ENCODE measurements at regions not wholly inside any gene's neighbourhood (a gene's known extent, or its start where the extent isn't known, plus 50 kb on each side); places are given as distances from the start of the nearest gene placed in this dataset.

DNA sequence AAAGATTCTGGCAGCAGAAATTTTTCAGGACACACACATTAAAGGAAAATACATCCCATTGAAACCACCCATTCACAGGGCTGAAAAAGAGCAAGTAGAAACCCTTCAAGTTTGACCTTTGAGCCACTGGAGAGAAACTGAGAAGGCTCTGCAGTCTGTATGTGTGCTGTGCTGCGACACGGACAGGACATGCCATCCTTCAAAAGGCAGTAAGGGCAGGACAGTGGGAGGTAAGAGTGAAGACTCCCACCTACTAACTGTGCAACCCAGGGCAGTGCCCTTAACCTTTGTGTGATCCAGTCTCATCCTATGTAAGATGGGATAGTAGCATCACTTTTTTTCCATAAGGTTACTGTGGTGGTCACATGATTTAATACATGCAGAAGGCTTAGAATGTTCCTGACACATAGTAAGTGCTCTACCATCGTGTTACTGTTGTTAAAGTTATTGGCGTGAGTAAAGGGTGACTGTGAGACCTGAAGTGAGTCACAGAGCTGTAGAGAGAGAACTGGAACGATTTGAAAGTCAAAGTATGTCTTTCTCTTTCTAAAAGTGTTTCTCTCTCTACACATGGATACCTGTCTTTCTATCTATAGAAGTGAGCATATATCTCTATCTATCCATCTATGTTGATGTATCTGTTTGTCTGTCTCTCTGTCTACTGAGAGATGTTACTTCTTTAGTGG lies 153.7 kb upstream of the OLIG3 start:
- Mint-ChIP-seq H3K4me1 (ENCODE audit: unreplicated experiment) (peaks cover 8% of the 10 kb centered on the region), H3K27me3 (ENCODE audit: unreplicated experiment) (peaks cover 16% of the 10 kb centered on the region), H3K9me3 (ENCODE audit: unreplicated experiment) (no peaks in the 10 kb centered on the region), H3K36me3 (ENCODE audit: unreplicated experiment) (no peaks in the 10 kb centered on the region), H3K27ac (ENCODE audit: unreplicated experiment) (no peak overlapping the region), H3K4me3 (ENCODE audit: unreplicated experiment) (no peak overlapping the region)
- TF ChIP-seq, protein P1, sequence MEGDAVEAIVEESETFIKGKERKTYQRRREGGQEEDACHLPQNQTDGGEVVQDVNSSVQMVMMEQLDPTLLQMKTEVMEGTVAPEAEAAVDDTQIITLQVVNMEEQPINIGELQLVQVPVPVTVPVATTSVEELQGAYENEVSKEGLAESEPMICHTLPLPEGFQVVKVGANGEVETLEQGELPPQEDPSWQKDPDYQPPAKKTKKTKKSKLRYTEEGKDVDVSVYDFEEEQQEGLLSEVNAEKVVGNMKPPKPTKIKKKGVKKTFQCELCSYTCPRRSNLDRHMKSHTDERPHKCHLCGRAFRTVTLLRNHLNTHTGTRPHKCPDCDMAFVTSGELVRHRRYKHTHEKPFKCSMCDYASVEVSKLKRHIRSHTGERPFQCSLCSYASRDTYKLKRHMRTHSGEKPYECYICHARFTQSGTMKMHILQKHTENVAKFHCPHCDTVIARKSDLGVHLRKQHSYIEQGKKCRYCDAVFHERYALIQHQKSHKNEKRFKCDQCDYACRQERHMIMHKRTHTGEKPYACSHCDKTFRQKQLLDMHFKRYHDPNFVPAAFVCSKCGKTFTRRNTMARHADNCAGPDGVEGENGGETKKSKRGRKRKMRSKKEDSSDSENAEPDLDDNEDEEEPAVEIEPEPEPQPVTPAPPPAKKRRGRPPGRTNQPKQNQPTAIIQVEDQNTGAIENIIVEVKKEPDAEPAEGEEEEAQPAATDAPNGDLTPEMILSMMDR (IDR thresholded peaks at IDR 0.05), result no peak
- no peak for DNase-seq (ENCODE audit: extremely low spot score, unreplicated experiment)

DNA sequence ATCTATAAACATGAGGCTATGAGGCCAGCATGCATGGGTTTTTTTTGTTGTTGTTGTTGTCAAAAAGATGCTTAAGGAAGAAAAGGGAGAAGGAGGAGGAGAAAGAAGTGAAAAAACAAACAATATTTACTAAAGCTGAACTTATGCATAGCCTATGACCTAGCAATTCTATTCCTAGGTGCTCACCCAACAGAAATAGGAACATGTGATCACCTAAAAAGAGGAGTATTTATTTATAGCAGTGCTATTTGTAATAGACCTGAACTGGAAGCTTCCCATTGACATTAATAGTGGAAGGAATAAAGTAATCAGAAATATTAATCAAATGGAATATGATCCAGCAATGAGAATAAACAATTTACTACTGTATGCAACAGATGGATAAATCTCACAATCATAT lies 156.5 kb upstream of the OLIG3 start:
- H3K27ac Mint-ChIP-seq (ENCODE audit: unreplicated experiment), result no peak overlapping the region
- no peak for DNase-seq (ENCODE audit: extremely low spot score, unreplicated experiment)
- H3K9me3 Mint-ChIP-seq (ENCODE audit: unreplicated experiment), result peaks cover 9% of the 10 kb centered on the region
- H3K27me3 Mint-ChIP-seq (ENCODE audit: unreplicated experiment), result peaks cover 6% of the 10 kb centered on the region
- peaks cover 8% of the 10 kb centered on the region for H3K4me1 Mint-ChIP-seq (ENCODE audit: unreplicated experiment)
- TF ChIP-seq, protein P1 (IDR thresholded peaks at IDR 0.05), result no peak
- H3K4me3 Mint-ChIP-seq (ENCODE audit: unreplicated experiment), result no peak overlapping the region
- peaks cover 4% of the 10 kb centered on the region for H3K36me3 Mint-ChIP-seq (ENCODE audit: unreplicated experiment)

DNA sequence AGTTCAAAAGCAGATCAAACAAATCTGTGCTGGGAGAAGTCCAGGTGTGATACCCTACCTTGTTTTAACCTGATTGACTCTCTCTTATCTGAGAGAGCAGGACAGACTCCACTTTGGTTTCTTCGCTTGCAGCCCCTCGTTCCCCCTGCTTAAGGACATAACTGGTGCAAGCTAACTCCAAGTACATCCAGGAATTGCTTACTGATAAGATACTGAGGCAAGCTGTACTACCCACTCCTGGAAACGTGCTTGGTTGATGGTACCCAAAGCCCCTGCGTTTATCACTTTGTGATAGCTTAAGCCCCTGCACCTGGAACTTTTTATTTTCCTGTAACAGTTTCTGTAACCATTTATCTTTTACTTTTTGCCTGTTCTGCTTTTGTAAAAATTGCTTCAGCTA lies 157.0 kb upstream of the OLIG3 start:
- H3K4me3 Mint-ChIP-seq (ENCODE audit: unreplicated experiment), result no peak overlapping the region
- H3K4me1 Mint-ChIP-seq (ENCODE audit: unreplicated experiment), result peaks cover 8% of the 10 kb centered on the region
- TF ChIP-seq, protein P1 (IDR thresholded peaks at IDR 0.05), result no peak
- peaks cover 9% of the 10 kb centered on the region for H3K9me3 Mint-ChIP-seq (ENCODE audit: unreplicated experiment)
- H3K27me3 Mint-ChIP-seq (ENCODE audit: unreplicated experiment), result peaks cover 6% of the 10 kb centered on the region
- DNase-seq (ENCODE audit: extremely low spot score, unreplicated experiment), result no peak
- H3K36me3 Mint-ChIP-seq (ENCODE audit: unreplicated experiment), result peaks cover 4% of the 10 kb centered on the region
- no peak overlapping the region for H3K27ac Mint-ChIP-seq (ENCODE audit: unreplicated experiment)

DNA sequence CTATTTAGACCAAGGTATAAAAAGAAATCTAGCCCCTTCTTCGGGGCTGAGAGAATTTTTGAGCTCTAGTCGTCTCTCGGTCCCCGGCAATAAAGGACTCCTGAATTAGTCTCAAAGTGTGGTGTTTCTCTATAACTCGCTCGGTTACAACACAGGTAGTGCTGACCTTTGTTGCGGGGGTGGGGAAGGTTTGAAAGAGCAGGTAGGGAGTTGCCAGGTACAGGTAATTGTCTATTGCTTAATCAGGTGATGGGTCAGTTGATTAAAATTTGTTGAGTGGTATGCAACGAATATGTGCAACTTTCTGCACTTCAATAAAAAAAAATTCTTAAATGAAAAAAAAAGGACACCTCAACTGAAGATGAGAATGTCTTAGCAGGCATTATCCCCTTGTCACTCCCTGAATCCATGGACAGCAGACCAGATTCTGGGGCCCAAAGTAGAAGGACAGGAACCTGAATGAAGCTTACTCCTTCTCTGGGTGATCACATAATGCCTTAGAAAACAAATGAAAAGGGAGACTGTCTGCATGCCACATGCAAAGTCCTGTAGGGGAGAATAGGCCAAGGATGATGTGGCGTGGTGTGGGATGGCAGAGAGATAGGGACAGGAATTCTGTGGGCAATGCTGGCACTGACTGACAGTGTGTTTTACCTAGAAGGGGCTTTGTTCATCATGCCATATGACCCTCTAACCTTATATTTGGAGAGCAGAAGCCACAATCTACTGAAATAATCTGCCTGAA lies 157.6 kb upstream of the OLIG3 start:
- Mint-ChIP-seq H3K4me3 (ENCODE audit: unreplicated experiment) (no peak overlapping the region), H3K27me3 (ENCODE audit: unreplicated experiment) (peaks cover 6% of the 10 kb centered on the region), H3K27ac (ENCODE audit: unreplicated experiment) (no peak overlapping the region), H3K36me3 (ENCODE audit: unreplicated experiment) (peaks cover 4% of the 10 kb centered on the region), H3K4me1 (ENCODE audit: unreplicated experiment) (peaks cover 2% of the 10 kb centered on the region), H3K9me3 (ENCODE audit: unreplicated experiment) (peaks cover 9% of the 10 kb centered on the region)
- TF ChIP-seq, protein P1 (IDR thresholded peaks at IDR 0.05), result no peak
- no peak for DNase-seq (ENCODE audit: extremely low spot score, unreplicated experiment)

DNA sequence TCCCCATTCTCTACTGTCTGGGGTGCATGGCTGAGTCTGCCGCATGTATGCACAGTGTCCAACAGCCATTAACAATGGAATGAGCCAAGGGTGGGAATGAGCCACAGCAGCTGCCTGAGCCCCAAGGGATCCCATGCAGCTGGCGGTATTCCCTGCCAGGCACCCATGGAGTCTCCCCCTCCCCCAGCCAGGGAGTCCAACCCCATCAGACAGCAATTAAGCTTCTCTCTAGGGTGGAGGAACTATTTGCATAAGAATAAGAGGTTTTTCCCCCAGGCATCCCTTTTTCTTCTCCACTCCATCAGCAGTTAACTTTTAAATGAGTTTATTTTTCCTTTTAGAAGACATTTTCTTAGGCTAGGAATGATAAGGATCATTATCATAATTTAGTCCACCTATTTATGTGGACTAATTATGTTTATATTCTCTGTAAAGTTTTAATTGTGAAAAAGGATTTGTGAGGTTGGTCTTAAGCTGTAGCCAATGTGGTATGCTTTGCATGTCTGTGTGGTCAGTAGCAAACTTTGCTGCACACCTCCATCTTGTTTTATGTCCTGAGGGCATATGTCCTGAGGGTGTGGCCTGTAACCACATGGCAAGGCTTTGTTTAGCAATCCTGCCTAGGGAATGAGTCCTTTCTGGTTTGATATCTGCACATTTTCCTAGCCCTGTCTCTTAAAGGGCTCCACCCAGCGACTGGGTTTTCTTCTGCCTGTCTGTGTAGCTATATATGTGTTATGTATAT lies 158.9 kb upstream of the OLIG3 start:
- TF ChIP-seq, protein P1 (IDR thresholded peaks at IDR 0.05), result no peak
- DNase-seq (ENCODE audit: extremely low spot score, unreplicated experiment), result no peak
- Mint-ChIP-seq H3K27me3 (ENCODE audit: unreplicated experiment) (peaks cover 10% of the 10 kb centered on the region), H3K27ac (ENCODE audit: unreplicated experiment) (no peak overlapping the region), H3K9me3 (ENCODE audit: unreplicated experiment) (peaks cover 9% of the 10 kb centered on the region), H3K36me3 (ENCODE audit: unreplicated experiment) (peaks cover 4% of the 10 kb centered on the region), H3K4me1 (ENCODE audit: unreplicated experiment) (peaks cover 5% of the 10 kb centered on the region), H3K4me3 (ENCODE audit: unreplicated experiment) (no peak overlapping the region)

Measured in osteocyte (in vitro differentiated cells).